H9 (cell line): ENCODE measurements at regions not wholly inside any gene's neighbourhood (a gene's known extent, or its start where the extent isn't known, plus 50 kb on each side); places are given as distances from the start of the nearest gene placed in this dataset.

Experiments used
- DNase-seq: peaks from one replicate; pipeline ENCODE4 v3.0.0-alpha.2; 2017
- H2AFZ ChIP-seq: one replicate; pipeline ENCODE4 v1.6.1; 2013; ENCODE audit warnings: mild to moderate bottlenecking, low read length, control low read depth, moderate library complexity
- H2AK5ac ChIP-seq: 2 replicates; pipeline ENCODE4 v1.6.1; 2013; ENCODE audit warnings: low read length, control low read depth, mixed read lengths; ENCODE audit not compliant: insufficient read length
- H2BK120ac ChIP-seq: one replicate; pipeline ENCODE4 v1.6.1; 2013; ENCODE audit warnings: low read depth, mild to moderate bottlenecking, low read length, control low read depth, inconsistent platforms; ENCODE audit not compliant: poor library complexity, severe bottlenecking
- H2BK12ac ChIP-seq: 2 replicates; pipeline ENCODE4 v1.6.1; 2013; ENCODE audit warnings: low read length, control low read depth, mixed read lengths, low read depth; ENCODE audit not compliant: insufficient read length
- H2BK15ac ChIP-seq: 2 replicates; pipeline ENCODE4 v1.6.1; 2013; ENCODE audit warnings: low read depth, low read length, control low read depth
- H2BK20ac ChIP-seq: one replicate; pipeline ENCODE4 v1.6.1; 2013; ENCODE audit warnings: low read depth, mild to moderate bottlenecking, low read length, control low read depth, inconsistent platforms; ENCODE audit not compliant: poor library complexity, severe bottlenecking
- H2BK5ac ChIP-seq: 2 replicates; pipeline ENCODE4 v1.6.1; 2013; ENCODE audit warnings: low read length, control low read depth, mixed read lengths; ENCODE audit not compliant: insufficient read length
- H3K14ac ChIP-seq: 2 replicates; pipeline ENCODE4 v1.6.1; 2013; ENCODE audit warnings: low read length, control low read depth; ENCODE audit not compliant: insufficient read depth
- H3K18ac ChIP-seq: 2 replicates; pipeline ENCODE4 v1.6.1; 2013; ENCODE audit warnings: low read depth, mild to moderate bottlenecking, mixed read lengths, low read length, control low read depth; ENCODE audit not compliant: insufficient read length
- H3K23ac ChIP-seq: 2 replicates; pipeline ENCODE4 v1.6.1; 2013; ENCODE audit warnings: low read length, control low read depth, mixed read lengths, low read depth; ENCODE audit not compliant: insufficient read length
- H3K23me2 ChIP-seq: 2 replicates; pipeline ENCODE4 v1.6.1; 2013; ENCODE audit warnings: low read depth, mild to moderate bottlenecking, mixed read lengths, low read length, control low read depth; ENCODE audit not compliant: insufficient read length, poor library complexity, severe bottlenecking
- H3K27ac ChIP-seq: 2 replicates; pipeline ENCODE4 v1.5.1; 2013; ENCODE audit warnings: low read length, control low read depth, mixed read lengths, low read depth; ENCODE audit not compliant: insufficient read length
- H3K27me3 ChIP-seq: 2 replicates; pipeline ENCODE4 v1.6.1; 2013; ENCODE audit warnings: low read length, control low read depth, inconsistent platforms; ENCODE audit not compliant: insufficient read depth
- H3K4ac ChIP-seq: 2 replicates; pipeline ENCODE4 v1.6.1; 2013; ENCODE audit warnings: low read depth, mild to moderate bottlenecking, control low read depth, inconsistent platforms, low read length, moderate library complexity
- H3K4me1 ChIP-seq: 2 replicates; pipeline ENCODE4 v1.6.1; 2013; ENCODE audit warnings: low read length, control low read depth, inconsistent platforms; ENCODE audit not compliant: insufficient read depth
- H3K4me2 ChIP-seq: 2 replicates; pipeline ENCODE4 v1.6.1; 2013; ENCODE audit warnings: low read length, control low read depth, mixed read lengths; ENCODE audit not compliant: insufficient read length, insufficient read depth
- H3K56ac ChIP-seq: 2 replicates; pipeline ENCODE4 v1.6.1; 2013; ENCODE audit warnings: low read depth, mild to moderate bottlenecking, mixed read lengths, low read length, control low read depth; ENCODE audit not compliant: insufficient read length
- H3K79me1 ChIP-seq: 2 replicates; pipeline ENCODE4 v1.6.1; 2013; ENCODE audit warnings: low read depth, mild to moderate bottlenecking, moderate library complexity, low read length, control low read depth, inconsistent platforms; ENCODE audit not compliant: insufficient read depth, poor library complexity, severe bottlenecking
- H3K79me2 ChIP-seq: 2 replicates; pipeline ENCODE4 v1.6.1; 2013; ENCODE audit warnings: low read length, control low read depth, inconsistent platforms; ENCODE audit not compliant: insufficient read depth
- H3K9ac ChIP-seq: 2 replicates; pipeline ENCODE4 v1.6.1; 2013; ENCODE audit warnings: low read length, control low read depth, mixed read lengths; ENCODE audit not compliant: insufficient read length; ENCODE audit errors: extremely low read depth
- H3K9me3 ChIP-seq: one replicate; pipeline ENCODE4 v1.6.1; 2013; ENCODE audit warnings: low read depth, low read length, inconsistent platforms; ENCODE audit not compliant: control insufficient read depth
- H3T11ph ChIP-seq: one replicate; pipeline ENCODE4 v1.6.1; 2013; ENCODE audit warnings: mild to moderate bottlenecking, low read length, control low read depth, inconsistent platforms
- H4K20me1 ChIP-seq: one replicate; pipeline ENCODE4 v1.6.1; 2013; ENCODE audit not compliant: control insufficient read depth, insufficient read length, insufficient read depth
- H4K5ac ChIP-seq: 2 replicates; pipeline ENCODE4 v1.6.1; 2013; ENCODE audit warnings: low read depth, mild to moderate bottlenecking, mixed read lengths, low read length, control low read depth; ENCODE audit not compliant: insufficient read length
- H4K8ac ChIP-seq: replicated peaks from 2 replicates; pipeline ENCODE4 v1.6.1; 2013; ENCODE audit warnings: low read length, control low read depth, mixed read lengths, low read depth; ENCODE audit not compliant: insufficient read length
- H4K91ac ChIP-seq: 2 replicates; pipeline ENCODE4 v1.6.1; 2013; ENCODE audit warnings: low read depth, mild to moderate bottlenecking, moderate library complexity, mixed read lengths, low read length, control low read depth; ENCODE audit not compliant: insufficient read length
- H3K27ac Mint-ChIP-seq, 3 experiments: 2 replicates in 2 of 3; 3 replicates in 1 of 3; pipeline ENCODE4 v1.8.0; 2020 to 2021; ENCODE audit warnings: mixed read lengths in 3 of 3, mild to moderate bottlenecking in 1 of 3, moderate library complexity in 1 of 3
- H3K27me3 Mint-ChIP-seq: 2 replicates; pipeline ENCODE4 v1.8.0; 2021; ENCODE audit warnings: low read depth, mild to moderate bottlenecking, moderate library complexity, mixed read lengths
- H3K36me3 Mint-ChIP-seq, 3 experiments: 2 replicates in 2 of 3; 3 replicates in 1 of 3; pipeline ENCODE4 v1.8.0; 2020 to 2021; ENCODE audit warnings: low read depth in 3 of 3, mixed read lengths in 3 of 3; ENCODE audit not compliant: insufficient read depth in 1 of 3
- H3K4me1 Mint-ChIP-seq, 2 experiments: 2 replicates each; pipeline ENCODE4 v1.8.0; 2020; ENCODE audit warnings: mixed read lengths in 2 of 2
- H3K4me3 Mint-ChIP-seq, 2 experiments: 2 replicates in 1 of 2; 3 replicates in 1 of 2; pipeline ENCODE4 v1.8.0; 2020 to 2021; ENCODE audit warnings: mild to moderate bottlenecking in 2 of 2, mixed read lengths in 2 of 2, moderate library complexity in 1 of 2
- H3K9me3 Mint-ChIP-seq, 2 experiments: 2 replicates in 1 of 2; 3 replicates in 1 of 2; pipeline ENCODE4 v1.8.0; 2020; ENCODE audit warnings: mild to moderate bottlenecking in 2 of 2, mixed read lengths in 2 of 2, moderate library complexity in 1 of 2
- WGBS: extraction: QIAGEN DNeasy Blood & Tissue Kit; methylation state at CpG from one replicate; pipeline ENCODE4 v1.1.7; 2013; ENCODE audit warnings: missing lambda C conversion rate, low lambda C conversion rate, mixed read lengths; ENCODE audit not compliant: insufficient read length; ENCODE audit errors: extremely low coverage; 5-methylcytosine and 5-hydroxymethylcytosine counted together
- TF ChIP-seq, protein P1 (sequence below): fragments of 200-600 bp; sonication (generic); conservative IDR thresholded peaks from 3 replicates; pipeline ENCODE4 v1.8.0; 2021; ENCODE audit warnings: antibody characterized with exemption, mild to moderate bottlenecking

DNA sequence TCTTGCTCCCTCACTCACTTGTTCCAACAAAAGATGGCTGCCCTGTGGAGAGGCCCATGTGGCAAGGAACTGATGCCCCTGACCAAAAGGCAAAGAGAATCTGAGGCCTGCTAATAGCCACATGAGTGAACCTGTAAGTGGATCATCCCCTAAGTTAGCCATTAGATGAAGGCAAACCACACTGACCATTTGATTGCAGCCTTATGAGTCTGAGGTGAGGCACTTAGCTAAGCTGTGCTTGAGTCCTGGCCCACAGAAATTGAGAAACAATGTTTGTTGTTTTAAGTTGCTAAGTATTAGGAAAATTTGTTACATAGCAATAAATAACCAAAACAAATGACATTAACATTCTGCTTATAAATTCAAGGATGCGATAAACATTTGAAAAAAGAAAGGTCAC is 100.1 kb upstream of the BET1 start:
- no peak overlapping the region for H3K14ac ChIP-seq
- H3K27me3 ChIP-seq = no peaks in the 10 kb centered on the region
- H3K79me1 ChIP-seq = no peaks in the 10 kb centered on the region
- no peak overlapping the region for H3T11ph ChIP-seq
- H3K27ac ChIP-seq = no peak overlapping the region
- no peaks in the 10 kb centered on the region for H3K23me2 ChIP-seq
- H3K4me2 ChIP-seq = no peak overlapping the region
- no CpG with 5 or more reads among the region's 1 CpG for WGBS
- no peak overlapping the region for H3K4ac ChIP-seq
- H3K27me3 Mint-ChIP-seq = no peaks in the 10 kb centered on the region
- no peak overlapping the region for H2BK120ac ChIP-seq
- no peak overlapping the region for H4K91ac ChIP-seq
- no peaks in the 10 kb centered on the region for H3K79me2 ChIP-seq
- H3K4me3 Mint-ChIP-seq = no peak overlapping the region
- H3K23ac ChIP-seq = no peak overlapping the region
- no peak overlapping the region for H2BK5ac ChIP-seq
- H2AFZ ChIP-seq = no peak overlapping the region
- H3K4me1 ChIP-seq = no peaks in the 10 kb centered on the region
- no peak overlapping the region for H3K18ac ChIP-seq
- no peak overlapping the region for H2BK12ac ChIP-seq
- H3K9me3 ChIP-seq = no peaks in the 10 kb centered on the region
- no peak for DNase-seq
- H3K4me1 Mint-ChIP-seq = no peaks in the 10 kb centered on the region
- no peak overlapping the region for H4K8ac ChIP-seq
- TF ChIP-seq, protein P1, sequence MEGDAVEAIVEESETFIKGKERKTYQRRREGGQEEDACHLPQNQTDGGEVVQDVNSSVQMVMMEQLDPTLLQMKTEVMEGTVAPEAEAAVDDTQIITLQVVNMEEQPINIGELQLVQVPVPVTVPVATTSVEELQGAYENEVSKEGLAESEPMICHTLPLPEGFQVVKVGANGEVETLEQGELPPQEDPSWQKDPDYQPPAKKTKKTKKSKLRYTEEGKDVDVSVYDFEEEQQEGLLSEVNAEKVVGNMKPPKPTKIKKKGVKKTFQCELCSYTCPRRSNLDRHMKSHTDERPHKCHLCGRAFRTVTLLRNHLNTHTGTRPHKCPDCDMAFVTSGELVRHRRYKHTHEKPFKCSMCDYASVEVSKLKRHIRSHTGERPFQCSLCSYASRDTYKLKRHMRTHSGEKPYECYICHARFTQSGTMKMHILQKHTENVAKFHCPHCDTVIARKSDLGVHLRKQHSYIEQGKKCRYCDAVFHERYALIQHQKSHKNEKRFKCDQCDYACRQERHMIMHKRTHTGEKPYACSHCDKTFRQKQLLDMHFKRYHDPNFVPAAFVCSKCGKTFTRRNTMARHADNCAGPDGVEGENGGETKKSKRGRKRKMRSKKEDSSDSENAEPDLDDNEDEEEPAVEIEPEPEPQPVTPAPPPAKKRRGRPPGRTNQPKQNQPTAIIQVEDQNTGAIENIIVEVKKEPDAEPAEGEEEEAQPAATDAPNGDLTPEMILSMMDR = no peak
- H4K20me1 ChIP-seq = no peaks in the 10 kb centered on the region
- H3K9me3 Mint-ChIP-seq = peaks cover 12 to 18% of the 10 kb centered on the region in 2 experiments; a peak in 3 of 5 replicates
- peaks cover 0 to 8% (median 5%) of the 10 kb centered on the region in 3 experiments; a peak in 4 of 7 replicates for H3K36me3 Mint-ChIP-seq
- H3K56ac ChIP-seq = no peak overlapping the region
- H2BK20ac ChIP-seq = no peak overlapping the region
- H3K27ac Mint-ChIP-seq = no peak overlapping the region
- no peak overlapping the region for H4K5ac ChIP-seq
- H2BK15ac ChIP-seq = no peak overlapping the region
- no peak overlapping the region for H2AK5ac ChIP-seq
- H3K9ac ChIP-seq = no peak overlapping the region
